LHCN-M2 (cell line): ENCODE measurements at regions not wholly inside any gene's neighbourhood (a gene's known extent, or its start where the extent isn't known, plus 50 kb on each side); places are given as distances from the start of the nearest gene placed in this dataset.
"Not testable (repeated sequence)": the region's sequence is repeated elsewhere in the genome, so short reads cannot be mapped to it uniquely, and the experiment has no call there.

ENCODE experiments used
- DNase-seq: peaks from one replicate; pipeline ENCODE4 v3.0.0-alpha.2; 2012; ENCODE audit warnings: low read depth

DNA sequence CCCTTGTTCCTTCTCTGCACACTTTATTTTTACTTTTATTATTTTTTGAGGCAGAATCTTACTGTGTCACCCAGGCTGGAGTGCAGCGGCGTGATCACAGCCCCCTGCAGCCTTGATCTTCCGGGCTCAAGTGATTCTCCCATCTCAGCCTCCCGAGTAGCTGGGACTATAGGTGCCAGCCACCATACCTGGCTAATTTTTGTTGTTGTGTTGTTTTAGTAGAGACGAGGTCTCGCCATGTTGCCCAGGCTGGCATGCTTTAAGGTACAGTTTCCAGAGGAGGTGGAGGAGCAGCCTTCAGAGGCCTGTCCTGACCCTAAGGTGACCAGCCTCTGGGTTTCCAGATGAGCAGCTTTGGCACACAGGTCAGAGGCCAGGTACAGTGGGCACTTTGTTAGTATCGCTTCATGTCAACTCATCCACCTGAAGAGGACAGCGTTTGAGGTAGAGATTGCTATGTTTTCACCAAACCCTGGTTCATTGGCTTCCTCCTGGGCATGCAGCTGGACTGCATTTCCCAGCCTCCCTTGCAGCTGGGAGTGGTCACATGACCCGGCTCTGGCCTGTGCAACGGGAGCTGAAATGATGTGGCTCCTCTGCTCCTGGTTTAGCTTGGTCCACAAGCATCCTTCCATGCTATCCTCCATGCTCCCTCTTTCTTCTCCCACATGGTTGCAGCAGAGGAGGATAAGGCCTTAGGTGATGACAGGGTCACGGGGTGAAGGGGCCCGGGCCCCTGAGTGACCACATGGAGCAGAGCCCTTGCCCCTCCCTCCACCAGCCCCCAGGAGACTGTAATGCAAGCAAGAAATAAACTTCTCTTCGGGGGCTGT lies 139.3 kb upstream of the IER5L start:
- DNase-seq: no peak

DNA sequence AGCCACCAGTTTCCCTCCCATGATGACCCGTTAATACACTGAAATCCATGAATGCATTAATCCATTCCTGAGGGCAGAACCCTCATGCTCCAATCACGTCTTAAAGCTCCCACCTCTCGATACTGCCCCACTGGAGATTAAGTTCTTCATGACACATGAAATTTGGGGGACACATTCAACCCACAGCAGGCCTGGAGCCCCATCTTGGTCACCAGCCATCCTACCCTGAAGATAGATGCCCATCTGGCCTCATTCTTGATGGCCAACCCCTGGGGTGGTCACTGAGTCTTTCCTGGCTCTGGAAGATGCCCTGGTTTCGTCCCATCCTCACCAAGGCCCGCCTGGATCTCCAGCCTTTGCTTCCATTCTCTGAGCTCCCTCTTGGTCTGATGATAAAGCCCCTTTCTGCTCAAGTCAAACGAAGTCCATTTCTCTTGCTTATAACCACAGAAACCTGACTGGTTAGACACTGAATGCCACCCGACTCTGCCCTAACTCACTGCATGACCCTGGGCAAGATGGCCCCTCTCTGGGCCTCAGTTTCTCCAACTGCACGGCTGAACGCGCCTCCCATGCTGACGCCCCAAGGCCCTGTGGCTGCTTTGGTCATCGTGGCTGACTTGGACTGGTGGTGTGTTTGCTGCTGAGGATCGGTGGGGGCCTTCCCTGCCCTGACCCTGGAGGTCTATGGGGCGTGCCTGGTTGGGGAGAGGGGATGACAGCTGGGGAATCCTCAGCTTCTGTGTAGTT lies 138.4 kb upstream of the IER5L start:
- DNase-seq: no peak

DNA sequence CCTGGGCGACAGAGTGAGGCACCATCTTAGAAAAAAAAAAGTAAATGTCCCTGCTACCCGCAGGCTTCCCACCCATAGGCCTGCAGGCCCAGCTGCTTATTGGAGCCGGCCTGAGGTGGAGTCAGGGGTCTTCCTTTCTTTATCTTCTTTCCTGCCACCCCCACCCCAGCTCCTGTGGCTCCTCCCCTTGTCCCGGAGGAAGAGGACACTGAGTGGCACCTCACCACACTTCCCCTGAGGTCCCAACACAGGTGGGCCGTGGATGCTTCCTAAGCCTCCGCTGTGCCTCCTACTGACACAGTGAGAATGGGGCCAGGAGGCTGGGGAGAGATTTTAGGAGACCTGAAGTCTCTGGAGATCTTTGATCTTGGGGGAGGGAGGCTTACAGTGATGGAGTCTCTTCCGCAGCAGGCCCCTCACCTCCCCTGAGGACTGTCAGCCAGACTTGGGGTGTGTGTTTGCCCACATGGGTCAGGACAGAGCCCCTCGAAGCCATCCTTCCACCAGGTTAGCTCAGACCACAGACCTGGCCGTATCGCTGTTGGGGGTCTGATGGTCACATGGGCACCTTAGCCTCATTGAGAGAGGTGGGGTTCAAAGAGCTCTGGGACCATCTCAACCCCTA lies 135.4 kb upstream of the IER5L start:
- DNase-seq: no peak

DNA sequence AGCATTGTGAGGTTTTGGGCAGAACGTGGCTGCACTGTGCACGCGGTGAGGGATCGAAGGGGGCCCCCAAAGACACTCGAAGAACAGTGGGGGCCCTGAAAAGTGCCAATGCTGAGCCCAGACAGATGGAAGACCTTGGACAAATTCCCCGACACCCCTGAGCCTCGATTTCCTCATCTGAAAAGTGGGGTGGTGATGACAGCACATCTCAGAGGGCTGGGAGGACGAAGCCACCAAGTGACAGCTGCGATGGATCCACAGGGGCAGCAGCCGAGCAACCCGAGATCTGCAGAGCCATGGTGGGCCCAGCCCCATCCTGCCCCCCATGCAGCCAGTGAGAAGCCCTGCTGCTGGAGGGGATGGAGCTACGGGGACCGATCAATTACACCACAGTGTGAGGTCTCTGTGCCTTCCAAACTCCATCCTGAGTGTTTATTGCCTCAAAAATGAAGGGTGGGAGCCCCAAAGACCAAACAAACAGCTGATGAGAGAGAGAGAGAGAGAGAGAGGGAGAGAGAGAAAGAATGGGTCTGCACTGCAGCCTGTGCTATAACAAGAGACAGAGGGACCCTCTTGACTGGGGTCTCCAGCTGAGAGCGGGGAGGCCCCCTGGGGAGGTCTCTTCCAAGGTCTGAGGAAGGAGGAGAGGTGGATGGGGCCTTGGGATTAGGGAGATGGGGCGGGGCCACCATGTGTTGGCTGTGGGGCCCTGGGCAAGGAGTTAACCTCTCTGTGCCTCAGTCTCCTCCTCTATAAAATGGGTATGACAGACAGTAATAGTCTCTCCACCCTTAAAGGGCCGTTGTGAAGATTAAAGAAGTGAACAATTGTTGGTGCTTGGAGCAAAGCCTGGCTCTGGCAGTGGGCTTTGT lies 134.4 kb upstream of the IER5L start:
- DNase-seq: no peak

DNA sequence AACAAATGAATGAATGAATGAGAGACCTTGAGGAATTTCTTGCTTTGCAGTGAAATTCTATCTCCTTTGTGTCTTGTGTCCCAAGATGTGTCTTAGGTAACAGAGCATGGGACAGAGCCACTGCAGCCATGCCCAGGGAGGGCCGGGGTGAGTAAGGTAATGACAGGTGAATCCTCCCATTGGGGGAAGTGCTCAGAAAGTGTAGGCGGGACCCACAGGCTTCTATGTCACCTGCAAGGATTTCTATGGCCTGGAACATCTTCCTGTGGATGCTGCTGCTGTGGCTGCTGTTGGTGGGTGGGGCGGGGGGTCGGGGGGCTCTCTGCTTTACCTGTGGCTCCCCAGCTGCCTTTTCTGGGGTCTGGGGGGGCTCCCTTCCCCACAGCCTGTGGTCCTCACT lies 133.6 kb upstream of the IER5L start:
- DNase-seq: no peak

DNA sequence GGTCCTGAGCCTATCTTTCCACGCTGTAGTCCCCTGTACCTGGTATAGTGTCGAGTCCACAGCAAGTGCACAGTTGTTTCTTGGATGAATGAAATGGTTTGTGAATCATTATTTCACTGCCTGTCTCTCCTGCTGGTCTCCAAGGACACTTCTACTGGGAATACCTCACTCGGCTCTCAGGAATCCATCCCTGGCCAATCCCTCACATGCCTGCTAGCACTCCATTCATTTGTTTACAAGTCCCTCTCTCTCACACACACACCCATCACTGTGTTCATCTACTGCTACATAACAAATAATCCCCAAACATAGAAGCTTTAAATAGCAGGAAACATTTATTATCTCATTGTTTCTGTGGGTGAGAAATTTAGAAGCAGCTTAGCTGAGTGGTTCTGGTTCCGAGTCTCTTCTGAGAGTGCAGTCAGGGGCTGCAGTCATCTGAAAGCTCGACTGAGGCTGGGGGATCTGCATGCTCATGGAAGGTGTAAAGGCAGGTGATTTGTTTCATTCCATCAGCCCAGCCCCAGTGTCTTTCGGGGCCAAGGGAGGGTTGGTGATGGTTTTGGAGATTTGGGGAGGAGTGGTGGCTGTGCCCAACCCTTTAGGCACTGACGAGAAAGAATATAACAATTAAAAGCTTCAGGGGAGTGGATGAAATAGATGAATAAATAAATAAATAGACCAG lies 132.7 kb upstream of the IER5L start:
- no peak for DNase-seq

DNA sequence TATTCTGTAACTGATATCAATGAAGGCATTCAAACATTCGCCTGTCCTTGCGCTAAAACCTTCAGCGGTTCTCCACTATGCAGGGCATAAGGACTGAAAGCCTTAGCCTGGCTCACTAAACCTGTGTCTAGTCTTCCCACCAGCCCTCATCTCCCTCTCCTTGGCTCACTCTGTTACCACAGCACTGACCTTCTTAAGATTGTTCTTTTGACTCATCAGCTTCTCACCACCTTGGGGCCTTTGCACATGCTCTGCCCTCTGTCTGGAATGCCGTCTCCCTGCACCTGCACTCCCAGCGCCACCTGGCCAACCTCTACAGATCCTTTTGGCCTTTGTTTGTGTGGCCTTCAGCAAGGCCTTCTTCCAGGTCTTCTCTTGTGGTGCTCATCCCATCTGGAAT lies 131.8 kb upstream of the IER5L start:
- DNase-seq: no peak

DNA sequence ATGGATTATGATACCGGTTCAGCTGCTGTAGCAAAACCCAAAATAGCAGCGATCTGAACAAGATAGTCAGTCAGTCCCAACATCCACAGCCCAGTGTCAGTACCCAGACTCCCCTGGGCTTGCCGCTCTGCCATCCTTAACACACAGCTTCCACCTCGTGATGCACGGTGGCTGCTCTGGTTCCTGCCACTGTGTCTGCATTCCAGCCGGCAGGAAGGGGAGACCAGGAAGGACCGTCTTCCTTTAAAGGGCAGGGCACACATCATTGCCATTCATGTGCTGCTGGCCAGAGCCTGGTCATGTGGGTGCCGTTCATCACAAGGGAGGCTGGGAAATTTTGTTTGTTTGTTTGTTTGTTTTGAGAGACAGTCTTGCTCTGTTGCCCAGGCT lies 131.0 kb upstream of the IER5L start:
- DNase-seq: no peak

DNA sequence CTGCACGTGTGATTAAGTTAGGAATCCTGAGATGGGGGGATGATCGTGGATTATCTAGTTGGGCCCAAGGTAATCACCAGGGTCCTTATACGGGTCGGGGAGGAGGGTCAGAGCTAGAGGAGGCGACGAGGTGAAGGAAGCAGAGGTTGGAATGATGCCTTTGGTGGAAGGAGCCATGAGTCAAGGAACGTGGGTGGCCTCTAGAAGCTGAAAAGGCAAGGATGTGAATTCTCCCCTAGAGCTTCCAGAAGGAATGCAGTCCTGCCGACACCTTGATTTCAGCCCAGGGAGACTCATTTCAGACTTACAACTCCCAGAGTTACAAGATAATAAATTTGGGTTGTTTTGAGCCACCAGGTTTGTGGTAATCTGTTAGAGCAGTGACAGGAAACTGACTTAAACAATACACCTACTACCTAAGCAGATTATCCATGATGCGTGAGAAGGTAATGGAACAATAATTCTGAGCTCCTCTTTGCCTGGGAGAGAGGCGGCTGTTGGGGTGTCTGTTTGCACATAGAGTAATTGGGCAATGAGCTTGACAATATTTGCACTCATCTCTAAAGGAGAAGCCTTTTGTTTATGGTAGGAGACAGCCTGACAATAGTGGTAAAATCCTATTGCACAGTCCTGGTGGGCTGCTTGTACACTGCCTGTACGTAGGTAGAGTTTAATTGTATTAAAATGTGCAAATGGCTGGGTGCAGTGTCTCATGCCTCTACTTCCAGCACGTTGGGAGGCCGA lies 129.3 kb upstream of the IER5L start:
- DNase-seq: no peak

DNA sequence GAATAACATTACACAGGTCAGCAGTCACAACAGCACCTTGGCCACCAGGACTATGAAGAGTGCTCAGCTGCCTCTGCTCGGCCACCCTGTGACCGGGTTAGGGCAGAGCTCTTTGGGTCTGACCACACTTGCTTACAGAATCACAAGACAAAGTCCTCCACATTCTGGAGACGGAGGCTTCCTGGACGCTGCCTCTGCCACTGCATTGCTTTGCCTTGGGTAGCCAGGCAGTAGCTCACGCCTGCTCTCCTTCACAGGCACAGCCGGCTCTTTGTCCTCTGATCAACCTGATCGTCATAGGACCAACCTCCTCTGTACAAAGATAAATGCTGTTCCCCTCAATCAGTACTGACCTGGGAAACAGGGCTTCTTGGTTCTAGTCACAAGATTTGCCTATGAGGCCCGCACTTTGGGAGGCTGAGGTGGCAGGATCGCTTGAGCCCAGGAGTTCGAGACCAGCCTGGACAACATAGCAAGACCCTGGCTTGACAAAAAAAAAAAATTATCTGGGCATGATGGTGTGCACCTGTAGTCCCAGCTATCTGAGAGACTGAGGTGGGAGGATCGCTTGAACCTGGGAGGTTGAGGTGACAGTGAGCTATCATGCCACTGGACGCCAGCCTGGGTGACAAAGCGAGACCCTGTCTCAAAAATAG lies 128.4 kb upstream of the IER5L start:
- DNase-seq: no peak

DNA sequence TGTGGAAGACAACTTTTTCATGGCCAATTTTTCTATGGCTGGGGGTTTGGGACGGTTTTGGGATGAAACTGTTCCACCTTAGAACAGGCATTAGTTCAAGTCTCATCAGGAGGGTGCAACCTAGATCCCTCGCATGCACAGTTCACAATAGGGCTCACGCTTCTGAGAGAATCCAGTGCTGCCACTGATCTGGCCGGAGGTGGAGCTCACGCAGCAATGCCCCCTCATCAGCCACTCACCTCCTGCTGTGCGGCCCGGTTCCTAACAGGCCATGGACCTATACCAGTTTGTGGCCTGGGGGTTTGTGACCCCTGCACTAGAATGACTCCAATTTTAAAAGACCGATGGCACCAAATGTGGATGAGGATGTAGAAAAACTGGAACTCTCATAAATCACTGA lies 127.2 kb upstream of the IER5L start:
- DNase-seq: no peak

DNA sequence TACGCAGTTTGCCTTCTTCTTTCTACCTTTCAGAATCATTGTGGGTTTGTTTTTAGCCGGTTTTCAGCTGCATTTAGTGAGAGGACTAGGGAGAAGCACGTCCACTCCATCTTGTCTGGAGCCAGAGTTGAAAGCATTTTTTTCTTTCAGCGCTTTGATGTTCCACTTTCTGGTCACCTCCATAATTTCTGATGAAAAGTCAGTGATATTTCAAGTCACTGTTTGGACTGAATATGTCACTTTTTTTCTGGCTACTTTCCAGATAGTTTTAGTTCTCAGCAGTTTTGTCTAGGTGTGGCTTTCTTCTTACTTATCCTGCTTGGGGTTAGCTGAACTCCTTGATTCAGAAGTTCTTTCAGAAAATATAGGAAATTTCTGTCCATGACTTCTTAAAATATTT lies 123.9 kb upstream of the IER5L start:
- no peak for DNase-seq

DNA sequence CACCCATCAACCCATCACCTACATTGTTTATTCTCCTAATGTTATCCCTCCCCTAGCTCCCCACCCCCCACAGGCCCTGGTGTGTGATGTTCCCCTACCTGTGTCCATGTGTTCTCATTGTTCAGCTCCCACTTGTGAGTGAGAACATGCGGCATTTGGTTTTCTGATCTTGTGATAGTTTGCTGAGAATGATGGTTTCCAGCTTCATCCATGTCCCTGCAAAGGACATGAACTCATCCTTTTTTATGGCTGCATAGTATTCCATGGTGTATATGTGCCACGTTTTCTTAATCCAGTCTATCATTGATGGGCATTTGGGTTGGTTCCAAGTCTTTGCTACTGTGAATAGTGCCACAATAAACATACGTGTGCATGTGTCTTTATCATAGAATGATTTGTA lies 118.1 kb upstream of the IER5L start:
- not testable (repeated sequence) for DNase-seq

DNA sequence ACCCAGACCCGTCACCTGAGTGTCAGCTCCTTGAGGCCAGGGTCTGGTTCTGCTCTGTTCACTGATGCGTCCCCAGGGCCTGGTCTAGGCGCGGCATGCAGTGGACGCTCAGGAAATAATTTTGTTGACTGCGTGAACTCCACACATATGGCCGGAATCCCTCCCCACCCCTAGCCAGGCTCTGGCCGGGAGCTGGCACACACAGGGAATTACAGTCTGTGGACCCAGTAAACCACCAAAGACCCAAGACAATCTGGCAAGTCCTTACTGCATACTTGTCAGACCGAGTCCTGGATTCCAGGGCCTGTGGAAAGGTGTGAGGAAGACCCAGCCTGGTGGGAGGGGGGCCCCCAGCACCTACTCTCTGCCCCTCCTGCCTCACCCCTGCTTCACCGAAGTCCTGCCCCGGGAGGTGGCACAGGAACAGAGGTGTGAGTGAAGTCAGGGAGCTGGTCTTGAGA lies 113.0 kb upstream of the IER5L start:
- no peak for DNase-seq

DNA sequence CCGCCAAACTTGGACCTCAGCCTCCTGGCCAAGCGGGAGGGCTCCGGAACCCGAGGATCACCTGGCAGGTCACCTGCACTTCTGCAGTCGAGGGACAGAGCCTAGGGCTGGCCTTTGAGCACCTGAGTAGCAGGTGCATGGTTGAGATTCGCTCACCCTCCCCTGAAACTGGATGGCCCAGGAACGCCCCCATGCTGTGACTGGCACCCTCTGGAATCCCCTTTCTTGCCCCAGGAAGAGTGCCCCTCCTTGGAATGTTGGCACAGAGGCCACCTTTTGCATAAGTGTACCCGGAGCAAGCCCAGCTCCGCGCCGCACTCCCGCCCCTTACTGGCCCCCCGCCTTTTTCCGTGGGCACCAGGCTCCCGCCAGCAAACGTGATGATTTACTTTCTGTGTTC lies 112.5 kb upstream of the IER5L start:
- DNase-seq: no peak

DNA sequence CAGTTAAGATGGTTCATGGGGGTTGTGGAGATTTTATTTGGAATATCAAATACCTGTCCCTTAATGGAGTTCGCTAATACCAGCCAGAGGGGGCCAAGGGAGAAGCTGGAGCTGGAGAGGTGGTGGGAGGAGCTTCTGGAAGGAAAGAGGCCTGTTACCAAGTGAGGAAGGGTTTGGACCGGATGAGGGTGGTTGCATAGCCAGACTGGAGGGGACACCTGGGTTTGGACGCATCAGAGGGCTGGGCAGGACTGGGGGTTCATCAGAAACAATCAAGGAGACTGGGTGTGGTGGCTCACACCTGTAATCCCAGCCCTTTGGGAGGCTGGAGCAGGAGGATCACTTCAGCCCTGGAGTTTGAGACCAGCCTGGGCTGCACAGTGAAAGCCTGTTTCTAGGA lies 111.8 kb upstream of the IER5L start:
- DNase-seq: no peak

DNA sequence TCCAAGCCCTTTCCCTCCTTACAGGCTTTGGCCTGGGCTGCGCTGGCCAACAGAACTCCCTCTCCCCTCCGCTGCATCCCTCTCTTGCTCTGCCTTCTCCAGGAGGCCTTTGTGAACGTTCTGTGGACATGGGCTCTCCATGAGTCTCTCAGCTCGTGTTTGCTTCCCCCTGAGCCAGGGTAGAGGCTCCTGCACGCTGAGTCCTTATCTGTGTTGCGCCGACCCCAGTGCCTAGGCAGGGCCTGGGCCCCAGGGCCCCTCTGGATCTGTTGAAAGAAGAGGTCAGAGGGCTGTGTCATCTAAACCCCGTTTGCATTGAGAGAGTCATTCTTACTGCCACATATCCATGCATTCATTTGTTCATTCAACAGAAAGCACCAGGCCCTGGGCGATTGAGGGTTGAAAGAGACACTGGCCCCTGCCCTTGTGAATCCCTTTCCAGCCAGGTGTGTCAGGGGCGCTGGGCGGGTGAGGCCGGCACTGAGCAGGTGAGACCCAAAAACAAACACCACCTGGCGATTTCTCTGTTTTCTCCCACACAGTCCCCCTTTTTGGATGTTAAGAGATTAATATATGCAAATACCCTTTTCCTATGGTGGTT lies 111.2 kb upstream of the IER5L start:
- no peak for DNase-seq

DNA sequence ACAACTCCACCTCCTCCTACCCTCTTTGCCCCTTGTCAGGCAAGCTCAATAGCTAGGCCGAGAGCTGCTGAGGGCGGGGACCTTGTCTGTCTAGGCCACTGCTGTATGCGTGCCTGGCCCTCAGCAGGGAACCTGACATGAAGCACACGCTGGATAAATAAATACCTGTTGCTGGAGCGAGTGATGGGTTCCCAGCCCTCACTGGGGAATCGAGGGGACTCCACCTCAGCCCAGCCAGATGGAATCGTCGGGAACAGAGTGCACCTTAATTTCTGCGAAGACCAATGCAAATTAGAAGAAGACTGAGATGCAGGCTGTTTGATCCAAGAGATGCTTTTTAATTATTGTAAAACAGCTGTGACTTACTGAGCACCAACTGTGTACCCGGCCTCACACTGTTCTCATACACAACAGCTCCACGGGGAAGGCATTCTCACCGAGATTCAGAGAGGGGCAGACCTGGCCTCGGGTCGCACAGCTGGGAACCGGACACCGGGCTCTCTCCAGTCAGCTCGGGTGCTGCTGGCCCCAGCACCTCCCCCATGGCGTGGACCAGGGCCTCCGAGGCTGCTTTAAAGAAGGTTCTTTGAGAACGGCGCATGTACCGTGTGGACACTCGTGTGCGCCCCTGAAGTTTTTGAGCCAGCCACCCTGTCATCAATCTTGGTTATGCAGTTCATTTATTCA lies 109.7 kb upstream of the IER5L start:
- no peak for DNase-seq
